H7 (cell line): ENCODE measurements at regions not wholly inside any gene's neighbourhood (a gene's known extent, or its start where the extent isn't known, plus 50 kb on each side); places are given as distances from the start of the nearest gene placed in this dataset.

Experiments used
- DNase-seq: peaks from one replicate; pipeline ENCODE4 v3.0.0; 2012
- H3K27me3 ChIP-seq: 2 replicates; pipeline ENCODE4 v1.6.0; 2011; ENCODE audit warnings: mild to moderate bottlenecking, low read length; ENCODE audit not compliant: control insufficient read depth, insufficient read depth
- H3K36me3 ChIP-seq: replicated peaks from 2 replicates; pipeline ENCODE4 v1.5.1; 2011; ENCODE audit warnings: low read length; ENCODE audit not compliant: control insufficient read depth, insufficient read depth
- H3K4me3 ChIP-seq: 2 replicates; pipeline ENCODE4 v1.5.1; 2011; ENCODE audit warnings: low read depth, mild to moderate bottlenecking, control low read depth, low read length, moderate library complexity; ENCODE audit not compliant: insufficient read depth

- H3K27me3 ChIP-seq, result no peaks in the 10 kb centered on the region
- no peaks in the 10 kb centered on the region for H3K36me3 ChIP-seq
- H3K4me3 ChIP-seq, result no peak overlapping the region
- DNase-seq, result no peak
Measured at GRCh38 chr18:46360866-46361265, 256.7 kb downstream of the HAUS1 start.

GRCh38 chr18:46362533-46362932 lies 258.3 kb downstream of the HAUS1 start:
- Histone ChIP-seq H3K4me3 (no peak overlapping the region), H3K27me3 (no peaks in the 10 kb centered on the region; the same call in 1 of the 2 replicates), H3K36me3 (no peaks in the 10 kb centered on the region)
- no peak for DNase-seq

- Histone ChIP-seq H3K4me3 (no peak overlapping the region), H3K27me3 (no peaks in the 10 kb centered on the region; the same call in 1 of the 2 replicates), H3K36me3 (no peaks in the 10 kb centered on the region)
- DNase-seq, result no peak
Measured at GRCh38 chr18:46364048-46364447, 259.9 kb downstream of the HAUS1 start.

GRCh38 chr18:46366201-46366600 lies 262.0 kb downstream of the HAUS1 start:
- no peak for DNase-seq
- Histone ChIP-seq H3K4me3 (no peak overlapping the region), H3K27me3 (no peaks in the 10 kb centered on the region; the same call in 1 of the 2 replicates), H3K36me3 (no peaks in the 10 kb centered on the region)

GRCh38 chr18:46366751-46367376 lies 262.7 kb downstream of the HAUS1 start:
- no peaks in the 10 kb centered on the region; the same call in 1 of the 2 replicates for H3K27me3 ChIP-seq
- no peaks in the 10 kb centered on the region for H3K36me3 ChIP-seq
- DNase-seq, result no peak
- H3K4me3 ChIP-seq, result no peak overlapping the region

- peak; percentile 73 for DNase-seq
- H3K27me3 ChIP-seq, result no peaks in the 10 kb centered on the region; the same call in 1 of the 2 replicates
- H3K36me3 ChIP-seq, result no peaks in the 10 kb centered on the region
- no peak overlapping the region for H3K4me3 ChIP-seq
Measured at GRCh38 chr18:46369323-46369722, 265.1 kb downstream of the HAUS1 start.

GRCh38 chr18:46370898-46371297 lies 266.7 kb downstream of the HAUS1 start:
- Histone ChIP-seq H3K4me3 (no peak overlapping the region), H3K27me3 (no peaks in the 10 kb centered on the region; the same call in 1 of the 2 replicates), H3K36me3 (no peaks in the 10 kb centered on the region)
- DNase-seq, result no peak

- Histone ChIP-seq H3K27me3 (no peaks in the 10 kb centered on the region), H3K4me3 (no peak overlapping the region), H3K36me3 (no peaks in the 10 kb centered on the region)
- DNase-seq, result no peak
Measured at GRCh38 chr18:46372670-46373069, 268.5 kb downstream of the HAUS1 start.

GRCh38 chr18:46373131-46373530 lies 268.9 kb downstream of the HAUS1 start:
- Histone ChIP-seq H3K4me3 (no peak overlapping the region), H3K36me3 (no peaks in the 10 kb centered on the region), H3K27me3 (no peaks in the 10 kb centered on the region)
- no peak for DNase-seq

GRCh38 chr18:46373791-46374190 lies 269.6 kb downstream of the HAUS1 start:
- H3K27me3 ChIP-seq, result no peaks in the 10 kb centered on the region
- DNase-seq, result peak; percentile 55
- no peak overlapping the region for H3K4me3 ChIP-seq
- H3K36me3 ChIP-seq, result no peaks in the 10 kb centered on the region

- no peak overlapping the region for H3K4me3 ChIP-seq
- H3K36me3 ChIP-seq, result no peaks in the 10 kb centered on the region
- no peaks in the 10 kb centered on the region for H3K27me3 ChIP-seq
- peak; percentile 59 for DNase-seq
Measured at GRCh38 chr18:46374850-46375249, 270.7 kb downstream of the HAUS1 start.

- no peaks in the 10 kb centered on the region for H3K27me3 ChIP-seq
- no peak for DNase-seq
- H3K36me3 ChIP-seq, result no peaks in the 10 kb centered on the region
- no peak overlapping the region for H3K4me3 ChIP-seq
Measured at GRCh38 chr18:46377557-46377956, 273.4 kb downstream of the HAUS1 start.

- H3K4me3 ChIP-seq, result no peak overlapping the region
- no peaks in the 10 kb centered on the region for H3K27me3 ChIP-seq
- no peaks in the 10 kb centered on the region for H3K36me3 ChIP-seq
- no peak for DNase-seq
Measured at GRCh38 chr18:46378126-46378863, 274.1 kb downstream of the HAUS1 start.

GRCh38 chr18:46378864-46379207 lies 274.7 kb downstream of the HAUS1 start:
- no peak for DNase-seq
- H3K27me3 ChIP-seq, result no peaks in the 10 kb centered on the region
- no peaks in the 10 kb centered on the region for H3K36me3 ChIP-seq
- no peak overlapping the region for H3K4me3 ChIP-seq

GRCh38 chr18:46379323-46379950 lies 275.3 kb downstream of the HAUS1 start:
- H3K36me3 ChIP-seq, result no peaks in the 10 kb centered on the region
- DNase-seq, result no peak
- no peak overlapping the region for H3K4me3 ChIP-seq
- no peaks in the 10 kb centered on the region for H3K27me3 ChIP-seq
